K562 (cell line): ENCODE measurements at regions not wholly inside any gene's neighbourhood (a gene's known extent, or its start where the extent isn't known, plus 50 kb on each side); places are given as distances from the start of the nearest gene placed in this dataset.

Experiments
- ATAC-seq: fragments of 200-7000 bp; cut with Tn5 transposase; 3 replicates; pipeline ENCODE4 v1.9.1; 2020; ENCODE audit warnings: moderate library complexity
- BruUV-seq: library from RNA; stranded (reverse); fragments of 400-500 nt; replicated peaks from 2 replicates; lab custom pipeline; 2021; lab: Mats Ljungman, UMichigan
- CTCF ChIA-PET: fragments of 300-600 bp; formaldehyde crosslinking; extraction: SDS; loops from one replicate; lab custom pipeline; 2021; ENCODE audit warnings: low intra/inter-chr PET ratio; lab: Yijun Ruan, JAX
- POLR2A ChIA-PET: fragments of 300-600, 350-650 bp; sonication (Branson Sonifier 250); formaldehyde crosslinking; extraction: SDS; loops from one replicate; lab custom pipeline; 2021; ENCODE audit warnings: antibody characterized with exemption, inconsistent platforms; lab: Yijun Ruan, JAX
- DNase-seq, 4 experiments: peaks; one replicate each; pipeline versions ENCODE4 v3.0.0 to v3.0.0-alpha.2; 2011 to 2018; ENCODE audit warnings: low spot score in 3 of 4, mixed read lengths in 3 of 4; ENCODE audit errors: extremely low read depth in 1 of 4
- FAIRE-seq: peaks from 2 replicates; lab custom pipeline; 2011; peaks lifted over from hg19 to GRCh38; lab: Jason Lieb, UNC
- H2AFZ ChIP-seq: 2 replicates; pipeline ENCODE4 v1.6.0; 2011; ENCODE audit warnings: low read depth, low read length, control low read depth, inconsistent platforms
- H3K27ac ChIP-seq: fragments of 200-600 bp; 3 replicates; pipeline ENCODE4 v1.8.0; 2011; ENCODE audit warnings: low read depth, mild to moderate bottlenecking, control low read depth, inconsistent platforms, low read length, moderate library complexity, mixed read lengths; ENCODE audit errors: extremely low read depth
- H3K27me3 ChIP-seq, 2 experiments: fragments of 300-600 bp in 1 of 2; 2 replicates in 1 of 2; 3 replicates in 1 of 2; pipeline versions ENCODE4 v1.6.0 to v1.8.0; 2011; ENCODE audit warnings: inconsistent platforms in 2 of 2, low read length in 2 of 2, mild to moderate bottlenecking in 1 of 2, mixed read lengths in 1 of 2, moderate library complexity in 1 of 2; ENCODE audit not compliant: control insufficient read depth in 2 of 2, insufficient read depth in 2 of 2
- H3K36me3 ChIP-seq: fragments of 300-600 bp; 3 replicates; pipeline ENCODE4 v1.8.0; 2011; ENCODE audit warnings: mild to moderate bottlenecking, low read length, inconsistent platforms; ENCODE audit not compliant: control insufficient read depth, insufficient read depth
- H3K4me1 ChIP-seq, 2 experiments: fragments of 200-600 bp in 1 of 2; replicated peaks in 1 of 2; 2 replicates in 1 of 2; 3 replicates in 1 of 2; pipeline versions ENCODE4 v1.5.1 to v1.8.0; 2011; ENCODE audit warnings: inconsistent platforms in 2 of 2, low read length in 2 of 2, mild to moderate bottlenecking in 1 of 2, mixed read lengths in 1 of 2, moderate library complexity in 1 of 2; ENCODE audit not compliant: control insufficient read depth in 2 of 2, insufficient read depth in 2 of 2
- H3K4me2 ChIP-seq: 2 replicates; pipeline ENCODE4 v1.6.1; 2011; ENCODE audit warnings: low read length, control low read depth, inconsistent platforms, mixed read lengths; ENCODE audit not compliant: insufficient read depth
- H3K4me3 ChIP-seq: fragments of 200-600 bp; sonication (generic), shearing (Covaris generic); 2 replicates; pipeline ENCODE4 v1.5.1; 2016; ENCODE audit warnings: control low read depth, inconsistent platforms
- H3K79me2 ChIP-seq: fragments of 200-600 bp; 3 replicates; pipeline ENCODE4 v1.8.0; 2011; ENCODE audit warnings: low read length, inconsistent platforms; ENCODE audit not compliant: control insufficient read depth, insufficient read depth
- H3K9ac ChIP-seq, 2 experiments: 2 replicates each; pipeline versions ENCODE4 v1.6.0 to v1.6.1; 2011; ENCODE audit warnings: low read depth in 2 of 2, low read length in 2 of 2, control low read depth in 1 of 2, inconsistent platforms in 1 of 2, mild to moderate bottlenecking in 1 of 2, mixed read lengths in 1 of 2; ENCODE audit not compliant: insufficient read depth in 1 of 2
- H3K9me1 ChIP-seq: one replicate; pipeline ENCODE4 v1.6.0; 2011; ENCODE audit warnings: inconsistent platforms, mild to moderate bottlenecking, low read length, moderate library complexity; ENCODE audit not compliant: control insufficient read depth, insufficient read depth
- H3K9me3 ChIP-seq: replicated peaks from 2 replicates; pipeline ENCODE4 v1.5.1; 2011; ENCODE audit warnings: low read depth, low read length, inconsistent platforms; ENCODE audit not compliant: control insufficient read depth, insufficient read depth
- H4K20me1 ChIP-seq: replicated peaks from 2 replicates; pipeline ENCODE4 v1.6.1; 2011; ENCODE audit warnings: low read length, inconsistent platforms, mixed read lengths; ENCODE audit not compliant: control insufficient read depth, insufficient read depth
- CREB3L1 ChIP-seq: fragments of 450-650 bp; IDR thresholded peaks from 2 replicates; pipeline ENCODE4 v1.6.1; 2014; ENCODE audit warnings: low read depth, mild to moderate bottlenecking, moderate library complexity, borderline replicate concordance
- CTBP1 ChIP-seq: fragments of 450-650 bp; IDR thresholded peaks from 2 replicates; pipeline ENCODE4 v1.6.1; 2016; ENCODE audit warnings: borderline replicate concordance
- ELF2 ChIP-seq: fragments of 250-450 bp; sonication (Bioruptor Pico); IDR thresholded peaks from 2 replicates; pipeline ENCODE4 v1.5.0; 2021; ENCODE audit warnings: mild to moderate bottlenecking
- FOXA3 ChIP-seq, 2 experiments: fragments of 450-650 bp in 1 of 2; sonication (generic) in 1 of 2; formaldehyde crosslinking; IDR thresholded peaks in 1 of 2; conservative IDR thresholded peaks in 1 of 2; 2 replicates each; pipeline versions ENCODE4 v1.4.0 to v1.8.0; 2020 to 2022; ENCODE audit warnings: mild to moderate bottlenecking in 2 of 2, missing genetic modification reagents in 1 of 2
- ILK ChIP-seq: fragments of 450-650 bp; IDR thresholded peaks from 2 replicates; pipeline ENCODE4 v1.6.1; 2016; ENCODE audit warnings: missing genetic modification characterization, low read depth, mild to moderate bottlenecking, missing compliant biosample characterization, moderate library complexity, borderline replicate concordance
- NFE2 ChIP-seq: IDR thresholded peaks from 2 replicates; pipeline ENCODE4 v1.6.1; 2014; ENCODE audit warnings: antibody characterized with exemption, low read depth
- TCFL5 ChIP-seq: fragments of 250-450 bp; sonication (Bioruptor Pico); conservative IDR thresholded peaks from 2 replicates; pipeline ENCODE4 v1.6.1; 2021; ENCODE audit warnings: mild to moderate bottlenecking, moderate library complexity, matching md5 sums
- TSC22D4 ChIP-seq: fragments of 450-650 bp; IDR thresholded peaks from 2 replicates; pipeline ENCODE4 v1.6.1; 2016; ENCODE audit warnings: missing genetic modification characterization, missing biosample characterization, control low read depth
- ZBTB2 ChIP-seq: fragments of 450-650 bp; IDR thresholded peaks from 2 replicates; pipeline ENCODE4 v1.6.1; 2016; ENCODE audit warnings: antibody characterized with exemption
- ZBTB26 ChIP-seq: fragments of 450-650 bp; formaldehyde crosslinking; IDR thresholded peaks from 2 replicates; pipeline ENCODE4 v1.4.0; 2022; ENCODE audit warnings: missing genetic modification characterization
- ZNF668 ChIP-seq: fragments of 250-450 bp; sonication (Bioruptor Pico); IDR thresholded peaks from 2 replicates; pipeline ENCODE4 v1.8.0; 2022; ENCODE audit warnings: mild to moderate bottlenecking, inconsistent platforms
- in situ Hi-C: fragments of 300-500 bp; cut with MboI; formaldehyde crosslinking; loops from 4 replicates; pipeline ENCODE4 v1.15.0; 2018; ENCODE audit warnings: inconsistent platforms, mixed read lengths
- intact Hi-C: fragments of 100-400 bp; cut with micrococcal nuclease; formaldehyde crosslinking; loops from 2 replicates; pipeline ENCODE4 v1.14.2; 2022

- TF ChIP-seq ZNF668 (CRISPR knock-in tag) (no peak), ZBTB26 (CRISPR knock-in tag) (no peak), NFE2 (no peak), CREB3L1 (no peak), FOXA3 (CRISPR knock-in tag; conservative IDR thresholded peaks at IDR 0.05 in 1 of 2, IDR thresholded peaks at IDR 0.05 in 1 of 2) (0 out of 4 replicates have a peak, but pooled peaks of 1 of the 2 experiments have one; percentile 29), TSC22D4 (tag) (no peak), ILK (tag) (no peak), TCFL5 (CRISPR knock-in tag) (no peak), CTBP1 (no peak), ELF2 (CRISPR knock-in tag) (peak; percentile 66; the same call in 1 of the 2 replicates), ZBTB2 (no peak)
- no TSS peak for BruUV-seq
- in situ Hi-C loops (loop anchor here (10.0 kb wide), 1 partner anchor 86 kb away; the partner anchor contains the start of gene SUB1), intact Hi-C loops (no loop called here)
- Histone ChIP-seq H3K4me1 (no peaks in the 10 kb centered on the region; a peak in 2 of 5 replicates), H3K27me3 (peaks cover 37 to 66% of the 10 kb centered on the region in 2 experiments), H3K36me3 (no peaks in the 10 kb centered on the region), H3K9me3 (no peaks in the 10 kb centered on the region), H3K9me1 (no peaks in the 10 kb centered on the region), H3K79me2 (no peaks in the 10 kb centered on the region), H3K27ac (no peak overlapping the region), H4K20me1 (no peaks in the 10 kb centered on the region), H3K4me2 (no peak overlapping the region), H2AFZ (no peak overlapping the region), H3K9ac (no peak overlapping the region), H3K4me3 (no peak overlapping the region)
- CTCF ChIA-PET = interaction anchor here (0.5 kb wide), 1 partner anchor 28 kb away, joined by 3 read pairs; no protein-coding TSS in a partner anchor
- POLR2A ChIA-PET = interaction anchor here (0.7 to 1.6 kb wide), 2 partner anchors 13 to 1090 kb away, joined by 4 read pairs; no protein-coding TSS in a partner anchor
- FAIRE-seq (no peak), ATAC-seq (no peak), DNase-seq (no peak)
Measured at GRCh38 chr5:32498484-32498883, 53.9 kb upstream of the ZFR start.
